LNCaP clone FGC (cell line): ENCODE measurements at regions not wholly inside any gene's neighbourhood (a gene's known extent, or its start where the extent isn't known, plus 50 kb on each side); places are given as distances from the start of the nearest gene placed in this dataset.

Experiments used
- DNase-seq: peaks from one replicate; pipeline ENCODE4 v3.0.0-alpha.2; 2011; ENCODE audit warnings: low read depth
- H3K4me3 ChIP-seq: 2 replicates; pipeline ENCODE4 v1.5.1; 2011; ENCODE audit warnings: mild to moderate bottlenecking, low read depth, low read length, control low read depth
- CTCF ChIP-seq: IDR thresholded peaks from 2 replicates; pipeline ENCODE4 v1.5.1; 2012; ENCODE audit warnings: mild to moderate bottlenecking; ENCODE audit not compliant: control insufficient read depth, insufficient read depth; ENCODE audit errors: extremely low read depth

DNA sequence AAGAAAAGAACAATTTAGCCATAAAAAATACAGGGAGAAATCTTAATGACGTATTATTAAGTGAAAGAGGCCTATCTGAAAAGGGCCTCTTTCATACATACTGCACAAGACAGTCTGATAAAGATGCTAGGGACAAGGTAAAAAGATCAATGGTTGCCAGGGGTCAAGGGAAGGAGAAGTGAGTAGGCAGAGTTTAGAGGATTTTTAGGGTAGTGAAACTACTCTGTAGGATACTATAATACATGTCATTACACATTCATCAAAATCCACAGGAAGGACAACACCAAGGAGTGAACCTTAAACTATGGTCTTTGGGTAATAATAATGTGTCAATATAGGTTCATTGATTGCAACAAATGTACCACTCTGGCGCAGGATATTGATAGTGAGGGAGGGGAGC is 289.3 kb downstream of the FSIP2 start:
- DNase-seq = no peak
- H3K4me3 ChIP-seq = no peak overlapping the region
- no peak for TF ChIP-seq CTCF

- no peak for DNase-seq
- no peak for TF ChIP-seq CTCF
- no peak overlapping the region for H3K4me3 ChIP-seq
Observed at GRCh38 chr2:186031229-186031628, 292.6 kb downstream of the FSIP2 start.

GRCh38 chr2:186032102-186032738 is 293.6 kb downstream of the FSIP2 start:
- no peak overlapping the region for H3K4me3 ChIP-seq
- TF ChIP-seq CTCF = no peak
- DNase-seq = no peak

DNA sequence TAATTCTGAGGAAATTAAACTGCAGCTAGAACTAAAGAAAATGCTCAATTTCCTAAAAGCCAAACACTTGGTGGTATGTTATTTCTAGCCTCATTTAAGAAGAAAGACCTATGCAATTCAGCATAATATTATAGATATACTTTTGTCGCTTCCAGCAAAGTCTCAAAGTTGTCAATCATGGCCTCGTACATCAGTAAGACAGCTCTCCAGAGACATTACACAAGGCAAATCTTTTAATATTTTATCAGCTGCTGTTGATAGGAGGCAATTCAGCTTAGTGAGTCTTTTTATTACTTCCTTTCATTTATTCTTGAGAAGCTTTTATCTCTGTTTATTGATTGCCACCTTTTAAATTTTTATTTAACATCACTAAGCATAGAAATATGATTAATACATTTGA is 294.3 kb downstream of the FSIP2 start:
- no peak for TF ChIP-seq CTCF
- no peak for DNase-seq
- H3K4me3 ChIP-seq = no peak overlapping the region

DNA sequence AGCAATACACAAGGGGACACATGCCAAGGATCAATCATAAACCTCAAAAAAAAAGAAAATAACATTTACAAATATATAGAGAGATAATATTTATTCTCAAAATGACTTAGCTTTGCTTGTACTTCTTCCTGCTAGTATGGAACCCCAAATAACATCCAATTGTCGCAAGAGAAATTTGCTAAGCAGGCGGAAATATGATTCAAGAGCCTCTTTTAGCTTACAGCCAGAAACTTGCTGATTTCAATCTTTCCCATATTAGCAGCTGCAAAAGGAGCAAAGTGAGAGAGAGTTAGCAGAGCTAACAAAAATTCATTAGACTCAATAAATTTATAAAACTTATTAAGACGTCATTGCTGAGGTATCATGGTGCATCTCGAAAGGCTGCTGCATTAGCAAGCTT is 294.9 kb downstream of the FSIP2 start:
- H3K4me3 ChIP-seq = no peak overlapping the region
- no peak for DNase-seq
- no peak for TF ChIP-seq CTCF

GRCh38 chr2:186036862-186037449 is 298.4 kb downstream of the FSIP2 start:
- H3K4me3 ChIP-seq = no peak overlapping the region
- no peak for DNase-seq
- no peak for TF ChIP-seq CTCF
